IMR-90 (cell line): ENCODE measurements at regions not wholly inside any gene's neighbourhood (a gene's known extent, or its start where the extent isn't known, plus 50 kb on each side); places are given as distances from the start of the nearest gene placed in this dataset.

Experiments
- ATAC-seq: fragments of 200-7000 bp; cut with Tn5 transposase; 2 replicates; pipeline ENCODE4 v1.9.1; 2020; ENCODE audit warnings: low read depth, mild to moderate bottlenecking, moderate library complexity
- BruUV-seq: library from RNA; stranded (reverse); fragments of 400-500 nt; replicated peaks from 2 replicates; lab custom pipeline; 2021; lab: Mats Ljungman, UMichigan
- CTCF ChIA-PET: fragments of 300-600 bp; formaldehyde crosslinking; extraction: SDS; loops from one replicate; lab custom pipeline; 2021; ENCODE audit warnings: antibody characterized with exemption; lab: Yijun Ruan, JAX
- POLR2A ChIA-PET: fragments of 300-600 bp; sonication (Branson Sonifier 250); formaldehyde crosslinking; loops from one replicate; lab custom pipeline; 2022; ENCODE audit warnings: antibody characterized with exemption; ENCODE audit not compliant: unreplicated experiment; lab: Charles Lee
- DNase-seq: peaks from one replicate; pipeline ENCODE4 v3.0.0; 2013
- H2AFZ ChIP-seq: replicated peaks from 2 replicates; pipeline ENCODE3; 2013; ENCODE audit warnings: low read length, mild to moderate bottlenecking; ENCODE audit not compliant: poor library complexity
- H2AK5ac ChIP-seq: 2 replicates; pipeline ENCODE4 v1.6.1; 2013; ENCODE audit warnings: low read depth, low read length, inconsistent platforms
- H2AK9ac ChIP-seq: replicated peaks from 2 replicates; pipeline ENCODE3; 2013; ENCODE audit warnings: mild to moderate bottlenecking, low read depth, low read length, moderate library complexity; ENCODE audit not compliant: poor library complexity
- H2BK120ac ChIP-seq: 2 replicates; pipeline ENCODE4 v1.6.1; 2013; ENCODE audit warnings: low read depth, low read length, inconsistent platforms
- H2BK15ac ChIP-seq: 3 replicates; pipeline ENCODE4 v1.6.1; 2013; ENCODE audit warnings: low read depth, low read length, inconsistent platforms
- H2BK20ac ChIP-seq: 2 replicates; pipeline ENCODE4 v1.6.1; 2013; ENCODE audit warnings: low read depth, mild to moderate bottlenecking, inconsistent platforms, low read length, moderate library complexity
- H2BK5ac ChIP-seq: 2 replicates; pipeline ENCODE4 v1.6.1; 2013; ENCODE audit warnings: mild to moderate bottlenecking, low read depth, low read length, inconsistent platforms; ENCODE audit not compliant: poor library complexity, severe bottlenecking
- H3K14ac ChIP-seq: replicated peaks from 2 replicates; pipeline ENCODE4 v1.6.1; 2013; ENCODE audit warnings: low read depth, low read length, inconsistent platforms
- H3K18ac ChIP-seq: 2 replicates; pipeline ENCODE4 v1.6.1; 2013; ENCODE audit warnings: low read depth, low read length, control low read depth
- H3K23ac ChIP-seq: 2 replicates; pipeline ENCODE4 v1.6.1; 2013; ENCODE audit warnings: low read depth, low read length, inconsistent platforms
- H3K27ac ChIP-seq: 2 replicates; pipeline ENCODE4 v1.5.1; 2013; ENCODE audit warnings: mild to moderate bottlenecking, control low read depth, low read length; ENCODE audit not compliant: insufficient read depth
- H3K27me3 ChIP-seq: 2 replicates; pipeline ENCODE4 v1.6.1; 2013; ENCODE audit warnings: low read length; ENCODE audit not compliant: control insufficient read depth, insufficient read depth
- H3K36me3 ChIP-seq: 2 replicates; pipeline ENCODE4 v1.6.1; 2013; ENCODE audit warnings: low read length, mixed read lengths; ENCODE audit not compliant: control insufficient read depth, insufficient read depth
- H3K4ac ChIP-seq: 2 replicates; pipeline ENCODE4 v1.6.1; 2013; ENCODE audit warnings: low read depth, low read length, inconsistent platforms
- H3K4me1 ChIP-seq: 2 replicates; pipeline ENCODE4 v1.6.1; 2013; ENCODE audit warnings: low read length, mixed read lengths; ENCODE audit not compliant: control insufficient read depth, insufficient read depth
- H3K4me2 ChIP-seq: 2 replicates; pipeline ENCODE4 v1.6.1; 2013; ENCODE audit warnings: low read depth, mild to moderate bottlenecking, control low read depth, low read length, moderate library complexity
- H3K4me3 ChIP-seq: 2 replicates; pipeline ENCODE4 v1.5.1; 2013; ENCODE audit warnings: low read depth, mild to moderate bottlenecking, control low read depth, low read length, moderate library complexity; ENCODE audit not compliant: insufficient read depth
- H3K56ac ChIP-seq: 2 replicates; pipeline ENCODE4 v1.6.1; 2013; ENCODE audit warnings: low read length, inconsistent platforms; ENCODE audit not compliant: insufficient read depth; ENCODE audit errors: extremely low read depth
- H3K79me1 ChIP-seq, 2 experiments: 2 replicates each; pipeline ENCODE4 v1.6.1; 2013; ENCODE audit warnings: low read length in 2 of 2, inconsistent platforms in 1 of 2, low read depth in 1 of 2
- H3K9ac ChIP-seq: 2 replicates; pipeline ENCODE4 v1.6.1; 2013; ENCODE audit warnings: low read depth, low read length, control low read depth
- H3K9me1 ChIP-seq: 2 replicates; pipeline ENCODE4 v1.6.1; 2013; ENCODE audit warnings: low read length, inconsistent platforms; ENCODE audit not compliant: insufficient read depth
- H3K9me3 ChIP-seq: 2 replicates; pipeline ENCODE4 v1.6.1; 2013; ENCODE audit warnings: low read length; ENCODE audit not compliant: control insufficient read depth, insufficient read depth
- H4K20me1 ChIP-seq: 2 replicates; pipeline ENCODE4 v1.6.1; 2013; ENCODE audit warnings: low read length, inconsistent platforms; ENCODE audit not compliant: insufficient read depth
- H4K5ac ChIP-seq: 2 replicates; pipeline ENCODE4 v1.6.1; 2013; ENCODE audit warnings: mild to moderate bottlenecking, low read depth, low read length, control low read depth
- H4K8ac ChIP-seq, 2 experiments: 2 replicates each; pipeline ENCODE4 v1.6.1; 2013; ENCODE audit warnings: low read depth in 2 of 2, low read length in 2 of 2, control low read depth in 1 of 2, inconsistent platforms in 1 of 2
- H4K91ac ChIP-seq: 2 replicates; pipeline ENCODE4 v1.6.1; 2013; ENCODE audit warnings: low read depth, low read length, inconsistent platforms; ENCODE audit not compliant: insufficient read depth
- BHLHE40 ChIP-seq: fragments of 150-350 bp; IDR thresholded peaks from 2 replicates; pipeline ENCODE4 v1.6.1; 2016; ENCODE audit warnings: mild to moderate bottlenecking, low read depth, low read length
- CHD1 ChIP-seq: IDR thresholded peaks from 2 replicates; pipeline ENCODE4 v1.6.1; 2012; ENCODE audit warnings: low read depth, low read length, improper control_type of control experiment
- ELK1 ChIP-seq: fragments of 150-350 bp; IDR thresholded peaks from 2 replicates; pipeline ENCODE4 v1.6.1; 2016; ENCODE audit warnings: low read depth, mild to moderate bottlenecking, low read length, moderate library complexity, borderline replicate concordance
- MAZ ChIP-seq: IDR thresholded peaks from 2 replicates; pipeline ENCODE4 v1.6.1; 2012; ENCODE audit warnings: low read depth, mild to moderate bottlenecking, low read length, improper control_type of control experiment, moderate library complexity, borderline replicate concordance
- MXI1 ChIP-seq: IDR thresholded peaks from 2 replicates; pipeline ENCODE4 v1.6.1; 2012; ENCODE audit warnings: low read depth, mild to moderate bottlenecking, low read length, moderate library complexity, borderline replicate concordance
- POLR2A ChIP-seq: IDR thresholded peaks from 2 replicates; pipeline ENCODE4 v1.6.1; 2012; ENCODE audit warnings: mild to moderate bottlenecking, low read depth, low read length
- RAD21 ChIP-seq: IDR thresholded peaks from 2 replicates; pipeline ENCODE4 v1.6.1; 2012; ENCODE audit warnings: low read length, improper control_type of control experiment
- WGBS, 2 experiments: methylation state at CpG; one replicate each; pipeline versions ENCODE4 v1.1.5 to v1.1.7; 2013; ENCODE audit warnings: missing lambda C conversion rate in 2 of 2; ENCODE audit not compliant: insufficient read length in 1 of 2; ENCODE audit errors: extremely low coverage in 2 of 2; 5-methylcytosine and 5-hydroxymethylcytosine counted together
- dilution Hi-C: fragments of 300-500 bp; cut with HindIII; formaldehyde crosslinking; loops from one replicate; pipeline ENCODE4 v1.14.3; 2018; ENCODE audit warnings: low sequenced_read_pairs; ENCODE audit not compliant: unreplicated experiment
- in situ Hi-C: fragments of 300-500 bp; cut with MboI; formaldehyde crosslinking; loops from 3 replicates; pipeline ENCODE4 v1.14.3; 2019; ENCODE audit warnings: low sequenced_read_pairs, inconsistent platforms, mixed read lengths
- intact Hi-C: fragments of 100-400 bp; cut with micrococcal nuclease; formaldehyde crosslinking; loops from 2 replicates; pipeline ENCODE4 v1.10.0; 2022
- TF ChIP-seq, protein P1 (sequence below): conservative IDR thresholded peaks from 2 replicates; pipeline ENCODE4 v1.5.1; 2012; ENCODE audit warnings: mild to moderate bottlenecking, low read depth, low read length, improper control_type of control experiment

DNA sequence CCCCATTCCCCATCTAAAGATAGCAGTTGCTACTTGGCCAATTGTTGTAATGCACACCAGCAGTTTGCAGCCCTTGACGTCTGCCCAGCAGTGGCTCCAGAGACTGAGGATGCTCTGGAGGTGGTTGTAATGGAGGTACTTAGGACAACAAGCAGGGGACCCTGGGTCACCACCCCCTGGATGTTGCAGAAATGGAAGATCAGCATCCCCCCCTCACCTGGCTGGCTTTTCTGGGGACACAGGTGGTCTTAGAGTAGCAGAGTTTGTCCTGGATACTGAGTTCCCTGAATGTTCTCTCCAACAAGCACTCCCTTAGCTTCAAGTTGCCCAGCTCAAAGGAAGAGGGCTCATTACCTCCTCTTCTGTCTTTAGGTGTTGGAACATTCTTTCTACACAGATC lies 250.5 kb downstream of the AACS start:
- ATAC-seq (no peak), DNase-seq (no peak)
- Histone ChIP-seq H3K14ac (no peak overlapping the region), H4K5ac (no peak overlapping the region), H3K79me1 (no peaks in the 10 kb centered on the region), H4K20me1 (no peaks in the 10 kb centered on the region), H3K56ac (no peak overlapping the region), H3K4me2 (no peak overlapping the region), H2AK9ac (no peak overlapping the region), H3K18ac (no peak overlapping the region), H3K27me3 (no peaks in the 10 kb centered on the region), H3K36me3 (no peaks in the 10 kb centered on the region), H3K9me3 (peaks cover 34% of the 10 kb centered on the region), H3K4ac (no peak overlapping the region), H3K9ac (no peak overlapping the region), H4K91ac (no peak overlapping the region), H3K9me1 (no peaks in the 10 kb centered on the region), H3K23ac (no peak overlapping the region), H4K8ac (no peak overlapping the region), H3K4me1 (no peaks in the 10 kb centered on the region), H2BK15ac (no peak overlapping the region), H3K27ac (no peak overlapping the region), H2AK5ac (no peak overlapping the region), H2BK20ac (no peak overlapping the region), H2BK5ac (no peak overlapping the region), H2BK120ac (no peak overlapping the region), H2AFZ (no peak overlapping the region), H3K4me3 (no peak overlapping the region)
- BruUV-seq = no TSS peak
- intact Hi-C loops (no loop called here), dilution Hi-C loops (no loop called here), in situ Hi-C loops (no loop called here)
- POLR2A ChIA-PET = no interaction called here
- WGBS, 2 experiments = no CpG with 5 or more reads among the region's 1 CpG
- CTCF ChIA-PET = no interaction called here
- TF ChIP-seq, protein P1, sequence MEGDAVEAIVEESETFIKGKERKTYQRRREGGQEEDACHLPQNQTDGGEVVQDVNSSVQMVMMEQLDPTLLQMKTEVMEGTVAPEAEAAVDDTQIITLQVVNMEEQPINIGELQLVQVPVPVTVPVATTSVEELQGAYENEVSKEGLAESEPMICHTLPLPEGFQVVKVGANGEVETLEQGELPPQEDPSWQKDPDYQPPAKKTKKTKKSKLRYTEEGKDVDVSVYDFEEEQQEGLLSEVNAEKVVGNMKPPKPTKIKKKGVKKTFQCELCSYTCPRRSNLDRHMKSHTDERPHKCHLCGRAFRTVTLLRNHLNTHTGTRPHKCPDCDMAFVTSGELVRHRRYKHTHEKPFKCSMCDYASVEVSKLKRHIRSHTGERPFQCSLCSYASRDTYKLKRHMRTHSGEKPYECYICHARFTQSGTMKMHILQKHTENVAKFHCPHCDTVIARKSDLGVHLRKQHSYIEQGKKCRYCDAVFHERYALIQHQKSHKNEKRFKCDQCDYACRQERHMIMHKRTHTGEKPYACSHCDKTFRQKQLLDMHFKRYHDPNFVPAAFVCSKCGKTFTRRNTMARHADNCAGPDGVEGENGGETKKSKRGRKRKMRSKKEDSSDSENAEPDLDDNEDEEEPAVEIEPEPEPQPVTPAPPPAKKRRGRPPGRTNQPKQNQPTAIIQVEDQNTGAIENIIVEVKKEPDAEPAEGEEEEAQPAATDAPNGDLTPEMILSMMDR = no peak
- TF ChIP-seq CHD1 (no peak), RAD21 (no peak), ELK1 (no peak), BHLHE40 (no peak), MXI1 (no peak), POLR2A (no peak), MAZ (no peak)
